NT2/D1 (cell line): ENCODE measurements at regions not wholly inside any gene's neighbourhood (a gene's known extent, or its start where the extent isn't known, plus 50 kb on each side); places are given as distances from the start of the nearest gene placed in this dataset.

Experiments
- SUZ12 ChIP-seq: IDR thresholded peaks from 2 replicates; pipeline ENCODE4 v1.6.1; 2011; ENCODE audit not compliant: insufficient read length, insufficient read depth; ENCODE audit errors: extremely low read depth
- YY1 ChIP-seq: IDR thresholded peaks from 2 replicates; pipeline ENCODE4 v1.6.1; 2011; ENCODE audit not compliant: insufficient read length, insufficient read depth
- ZNF274 ChIP-seq: IDR thresholded peaks from 2 replicates; pipeline ENCODE4 v1.6.1; 2011; ENCODE audit warnings: mild to moderate bottlenecking, low read depth, low read length

GRCh38 chr6:11388983-11389944 lies 148.3 kb upstream of the TMEM170B start:
- TF ChIP-seq YY1 (no peak), ZNF274 (no peak), SUZ12 (no peak)
